ENCODE measurements at regions not wholly inside any gene's neighbourhood (a gene's known extent, or its start where the extent isn't known, plus 50 kb on each side); places are given as distances from the start of the nearest gene placed in this dataset.

DNA sequence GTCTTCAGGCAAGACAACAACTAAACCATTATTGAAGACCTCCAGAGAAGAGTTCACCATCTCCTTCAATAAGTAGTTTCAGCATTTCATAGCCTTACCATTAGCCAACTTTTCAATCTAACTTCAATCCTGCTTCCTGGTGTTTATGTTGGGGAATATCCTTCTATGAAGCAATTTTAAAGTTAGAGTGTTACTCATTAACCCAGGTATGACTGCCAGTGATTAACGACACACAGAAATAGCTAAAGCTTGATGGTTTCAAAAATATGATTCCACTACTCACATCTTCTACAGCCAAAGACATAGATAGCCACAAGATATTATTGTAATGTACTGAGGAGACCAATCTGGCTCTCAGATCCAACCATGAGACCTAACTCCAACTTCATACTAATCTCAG lies 403.2 kb downstream of the EFNB2 start:
- Histone ChIP-seq H2AFZ (no peak overlapping the region), H3K9me3 (ENCODE audit: low read depth) (no peaks in the 10 kb centered on the region), H3F3A (ENCODE audit: insufficient read depth) (peaks cover 21% of the 10 kb centered on the region), H3K9ac (no peak overlapping the region), H4K20me1 (ENCODE audit: insufficient read depth) (no peaks in the 10 kb centered on the region), H3K36me3 (ENCODE audit: low read depth) (no peaks in the 10 kb centered on the region), H3K4me3 (no peak overlapping the region), H3K4me2 (ENCODE audit: unreplicated experiment) (no peak overlapping the region), H3K27ac (no peak overlapping the region), H3K79me2 (ENCODE audit: insufficient read depth) (no peaks in the 10 kb centered on the region), H3K4me1 (ENCODE audit: insufficient read depth) (peaks cover 20% of the 10 kb centered on the region), H3K27me3 (replicated peaks; ENCODE audit: insufficient read depth) (0 out of 2 replicates have a peak, but pooled peaks cover 3% of the 10 kb centered on the region), H3K9me2 (ENCODE audit: insufficient read depth) (no peaks in the 10 kb centered on the region)
- in situ Hi-C loops (cut with MboI), result no loop called here
- no peak for DNase-seq
- TF ChIP-seq EZH2phosphoT487 (IDR thresholded peaks at IDR 0.05; ENCODE audit: insufficient read depth, low read depth) (no peak), EZH2 (IDR thresholded peaks at IDR 0.05; ENCODE audit: insufficient read depth, poor library complexity, severe bottlenecking) (no peak)
- WGBS, 2 experiments (ENCODE audit: low coverage in 1 of 2, low lambda C conversion rate in 2 of 2, missing lambda C conversion rate in 2 of 2), result 74 to 81% methylated on average over 1 of the region's 1 CpG

DNA sequence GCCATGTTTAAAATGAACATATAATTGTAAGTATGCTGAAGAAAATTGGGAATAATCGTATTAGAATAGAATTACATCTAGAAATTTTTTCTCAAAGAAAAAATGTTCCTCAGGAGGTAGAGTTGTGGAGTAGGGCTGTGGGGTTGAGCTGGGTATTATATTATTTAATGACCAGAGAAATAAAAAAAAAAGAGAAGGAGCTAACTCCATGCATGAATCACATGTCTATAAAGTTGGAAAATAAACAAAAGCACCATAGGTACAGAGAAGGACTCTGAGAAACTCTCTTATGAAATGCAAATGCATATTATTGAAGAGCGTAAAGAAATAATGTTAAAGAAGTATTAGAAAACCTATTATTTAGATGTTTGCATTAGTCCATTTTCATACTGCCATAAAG lies 405.5 kb downstream of the EFNB2 start:
- H4K20me1 ChIP-seq (ENCODE audit: insufficient read depth), result no peaks in the 10 kb centered on the region
- peaks cover 21% of the 10 kb centered on the region for H3F3A ChIP-seq (ENCODE audit: insufficient read depth)
- H3K9ac ChIP-seq, result no peak overlapping the region
- H3K79me2 ChIP-seq (ENCODE audit: insufficient read depth), result no peaks in the 10 kb centered on the region
- H3K9me2 ChIP-seq (ENCODE audit: insufficient read depth), result no peaks in the 10 kb centered on the region
- H3K4me2 ChIP-seq (ENCODE audit: unreplicated experiment), result no peak overlapping the region
- WGBS, 2 experiments (ENCODE audit: low coverage in 1 of 2, low lambda C conversion rate in 2 of 2, missing lambda C conversion rate in 2 of 2), result 47 to 51% methylated on average over 2 of the region's 2 CpGs
- H3K27ac ChIP-seq, result no peak overlapping the region
- H2AFZ ChIP-seq, result no peak overlapping the region
- peaks cover 20% of the 10 kb centered on the region for H3K4me1 ChIP-seq (ENCODE audit: insufficient read depth)
- H3K9me3 ChIP-seq (ENCODE audit: low read depth), result no peaks in the 10 kb centered on the region
- no peaks in the 10 kb centered on the region for H3K36me3 ChIP-seq (ENCODE audit: low read depth)
- TF ChIP-seq EZH2 (IDR thresholded peaks at IDR 0.05; ENCODE audit: insufficient read depth, poor library complexity, severe bottlenecking) (no peak), EZH2phosphoT487 (IDR thresholded peaks at IDR 0.05; ENCODE audit: insufficient read depth, low read depth) (no peak)
- in situ Hi-C loops (cut with MboI), result no loop called here
- no peak overlapping the region for H3K4me3 ChIP-seq
- 0 out of 2 replicates have a peak, but pooled peaks cover 3% of the 10 kb centered on the region for H3K27me3 ChIP-seq (replicated peaks; ENCODE audit: insufficient read depth)
- no peak for DNase-seq

GRCh38 chr13:106129273-106129672 lies 406.2 kb downstream of the EFNB2 start:
- H3K9me2 ChIP-seq (ENCODE audit: insufficient read depth), result no peaks in the 10 kb centered on the region
- H3K9me3 ChIP-seq (ENCODE audit: low read depth), result no peaks in the 10 kb centered on the region
- no peak overlapping the region for H3K27ac ChIP-seq
- H4K20me1 ChIP-seq (ENCODE audit: insufficient read depth), result no peaks in the 10 kb centered on the region
- DNase-seq, result no peak
- H3K4me3 ChIP-seq, result no peak overlapping the region
- H3K36me3 ChIP-seq (ENCODE audit: low read depth), result no peaks in the 10 kb centered on the region
- H3K4me2 ChIP-seq (ENCODE audit: unreplicated experiment), result no peak overlapping the region
- 0 out of 2 replicates have a peak, but pooled peaks cover 3% of the 10 kb centered on the region for H3K27me3 ChIP-seq (replicated peaks; ENCODE audit: insufficient read depth)
- H2AFZ ChIP-seq, result no peak overlapping the region
- peaks cover 20% of the 10 kb centered on the region for H3K4me1 ChIP-seq (ENCODE audit: insufficient read depth)
- in situ Hi-C loops (cut with MboI), result no loop called here
- H3K79me2 ChIP-seq (ENCODE audit: insufficient read depth), result no peaks in the 10 kb centered on the region
- no peak overlapping the region for H3K9ac ChIP-seq
- peaks cover 21% of the 10 kb centered on the region for H3F3A ChIP-seq (ENCODE audit: insufficient read depth)
- no peak for TF ChIP-seq EZH2phosphoT487 (IDR thresholded peaks at IDR 0.05; ENCODE audit: insufficient read depth, low read depth)
- TF ChIP-seq EZH2 (IDR thresholded peaks at IDR 0.05; ENCODE audit: insufficient read depth, poor library complexity, severe bottlenecking), result no peak
- WGBS, 2 experiments (ENCODE audit: low coverage in 1 of 2, low lambda C conversion rate in 2 of 2, missing lambda C conversion rate in 2 of 2), result 92 to 93% methylated on average over 1 of the region's 1 CpG

GRCh38 chr13:106122234-106122633 lies 413.2 kb downstream of the EFNB2 start:
- in situ Hi-C loops (cut with MboI), result no loop called here
- H3K4me3 ChIP-seq, result no peak overlapping the region
- no peak overlapping the region for H3K27ac ChIP-seq
- H3F3A ChIP-seq (ENCODE audit: insufficient read depth), result peaks cover 13% of the 10 kb centered on the region; the same call in 1 of the 2 replicates
- H3K4me1 ChIP-seq (ENCODE audit: insufficient read depth), result peaks cover 23% of the 10 kb centered on the region
- H3K9me2 ChIP-seq (ENCODE audit: insufficient read depth), result no peaks in the 10 kb centered on the region
- no peaks in the 10 kb centered on the region for H3K27me3 ChIP-seq (replicated peaks; ENCODE audit: insufficient read depth)
- H3K9me3 ChIP-seq (ENCODE audit: low read depth), result no peaks in the 10 kb centered on the region
- no peak overlapping the region for H3K4me2 ChIP-seq (ENCODE audit: unreplicated experiment)
- no peaks in the 10 kb centered on the region for H3K79me2 ChIP-seq (ENCODE audit: insufficient read depth)
- 75 to 83% methylated on average over 4 of the region's 4 CpGs for WGBS, 2 experiments (ENCODE audit: low coverage in 1 of 2, low lambda C conversion rate in 2 of 2, missing lambda C conversion rate in 2 of 2)
- H4K20me1 ChIP-seq (ENCODE audit: insufficient read depth), result no peaks in the 10 kb centered on the region
- H3K9ac ChIP-seq, result no peak overlapping the region
- TF ChIP-seq EZH2phosphoT487 (IDR thresholded peaks at IDR 0.05; ENCODE audit: insufficient read depth, low read depth) (no peak), EZH2 (IDR thresholded peaks at IDR 0.05; ENCODE audit: insufficient read depth, poor library complexity, severe bottlenecking) (no peak)
- H2AFZ ChIP-seq, result no peak overlapping the region
- DNase-seq, result no peak
- H3K36me3 ChIP-seq (ENCODE audit: low read depth), result no peaks in the 10 kb centered on the region
